Cardiac muscle cell (in vitro differentiated cells and primary cell): ENCODE measurements at regions not wholly inside any gene's neighbourhood (a gene's known extent, or its start where the extent isn't known, plus 50 kb on each side); places are given as distances from the start of the nearest gene placed in this dataset.
A peak's percentile ranks its signal among the peaks of the same experiment; 100 is the strongest.
"Not testable (repeated sequence)": the region's sequence is repeated elsewhere in the genome, so short reads cannot be mapped to it uniquely, and the experiment has no call there.

ENCODE experiments used
- DNase-seq, 2 donors: peaks; one replicate each; pipeline versions ENCODE4 v3.0.0 to v3.0.0-alpha.2; 2010 to 2017; ENCODE audit warnings: low read depth in 1 of 2, low spot score in 1 of 2
- H3K27ac ChIP-seq: fragments of 200-600 bp; sonication (generic); 2 replicates; pipeline ENCODE4 v1.5.1; 2016
- H3K27me3 ChIP-seq: fragments of 200-600 bp; sonication (generic); 2 replicates; pipeline ENCODE4 v1.6.0; 2016; ENCODE audit warnings: control low read depth
- H3K36me3 ChIP-seq: fragments of 200-600 bp; sonication (generic); 2 replicates; pipeline ENCODE4 v1.5.1; 2016; ENCODE audit warnings: control low read depth
- H3K4me1 ChIP-seq: fragments of 200-600 bp; sonication (generic); 2 replicates; pipeline ENCODE4 v1.8.1; 2017; ENCODE audit warnings: low read depth, mild to moderate bottlenecking, mixed run types
- H3K4me3 ChIP-seq: fragments of 200-600 bp; sonication (generic); 2 replicates; pipeline ENCODE4 v1.5.1; 2016; ENCODE audit warnings: mild to moderate bottlenecking
- H3K9me3 ChIP-seq: fragments of 200-600 bp; sonication (generic); 2 replicates; pipeline ENCODE4 v1.5.1; 2017; ENCODE audit warnings: low read depth, mild to moderate bottlenecking, control low read depth
- TF ChIP-seq, protein P1 (sequence below): IDR thresholded peaks from 2 replicates; pipeline ENCODE4 v1.5.1; 2012; ENCODE audit warnings: low read depth, mild to moderate bottlenecking, low read length

- no peak overlapping the region for H3K27ac ChIP-seq
- H3K4me1 ChIP-seq, result no peaks in the 10 kb centered on the region
- peak in 1 of 2 donors; percentile 68 for DNase-seq
- no peaks in the 10 kb centered on the region for H3K36me3 ChIP-seq
- no peak overlapping the region for H3K4me3 ChIP-seq
- no peaks in the 10 kb centered on the region for H3K27me3 ChIP-seq
- TF ChIP-seq, protein P1, sequence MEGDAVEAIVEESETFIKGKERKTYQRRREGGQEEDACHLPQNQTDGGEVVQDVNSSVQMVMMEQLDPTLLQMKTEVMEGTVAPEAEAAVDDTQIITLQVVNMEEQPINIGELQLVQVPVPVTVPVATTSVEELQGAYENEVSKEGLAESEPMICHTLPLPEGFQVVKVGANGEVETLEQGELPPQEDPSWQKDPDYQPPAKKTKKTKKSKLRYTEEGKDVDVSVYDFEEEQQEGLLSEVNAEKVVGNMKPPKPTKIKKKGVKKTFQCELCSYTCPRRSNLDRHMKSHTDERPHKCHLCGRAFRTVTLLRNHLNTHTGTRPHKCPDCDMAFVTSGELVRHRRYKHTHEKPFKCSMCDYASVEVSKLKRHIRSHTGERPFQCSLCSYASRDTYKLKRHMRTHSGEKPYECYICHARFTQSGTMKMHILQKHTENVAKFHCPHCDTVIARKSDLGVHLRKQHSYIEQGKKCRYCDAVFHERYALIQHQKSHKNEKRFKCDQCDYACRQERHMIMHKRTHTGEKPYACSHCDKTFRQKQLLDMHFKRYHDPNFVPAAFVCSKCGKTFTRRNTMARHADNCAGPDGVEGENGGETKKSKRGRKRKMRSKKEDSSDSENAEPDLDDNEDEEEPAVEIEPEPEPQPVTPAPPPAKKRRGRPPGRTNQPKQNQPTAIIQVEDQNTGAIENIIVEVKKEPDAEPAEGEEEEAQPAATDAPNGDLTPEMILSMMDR, result no peak
- no peaks in the 10 kb centered on the region for H3K9me3 ChIP-seq
These were observed 75.0 kb upstream of the GTF3A start for GRCh38 chr13:27349458-27349857.

GRCh38 chr13:27350825-27351224 is 73.6 kb upstream of the GTF3A start:
- H3K27me3 ChIP-seq, H3K4me3 ChIP-seq, H3K9me3 ChIP-seq, H3K27ac ChIP-seq, H3K36me3 ChIP-seq, H3K4me1 ChIP-seq, DNase-seq: not testable (repeated sequence)

- Histone ChIP-seq H3K9me3 (no peaks in the 10 kb centered on the region), H3K36me3 (no peaks in the 10 kb centered on the region), H3K4me3 (no peak overlapping the region), H3K27ac (no peak overlapping the region), H3K27me3 (no peaks in the 10 kb centered on the region), H3K4me1 (peaks cover 6% of the 10 kb centered on the region)
- no peak for DNase-seq
- TF ChIP-seq, protein P1, result no peak
These were observed 71.7 kb upstream of the GTF3A start for GRCh38 chr13:27352698-27353097.

DNA sequence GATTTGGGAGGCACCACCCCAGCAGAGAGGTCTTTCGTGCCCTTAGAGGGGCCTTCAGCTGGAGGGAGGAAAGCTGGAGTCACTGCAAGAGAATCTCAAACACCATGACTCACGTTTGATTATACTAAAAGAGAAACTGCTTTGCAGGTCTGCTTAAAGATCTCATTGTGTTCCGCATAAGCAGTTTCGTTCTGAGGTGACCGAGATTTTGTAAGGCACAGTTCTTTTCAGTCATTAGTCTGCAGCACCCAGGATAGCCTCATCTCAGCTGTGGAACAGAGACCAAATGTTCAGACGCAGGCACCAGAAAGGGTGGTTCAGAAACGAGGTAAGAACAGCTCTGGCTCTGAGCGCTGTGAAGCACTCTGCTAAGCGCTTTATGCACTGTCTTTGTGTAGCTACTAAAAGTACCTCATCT is 71.2 kb upstream of the GTF3A start:
- TF ChIP-seq, protein P1, result no peak
- DNase-seq, result peak in 1 of 2 donors; percentile 37
- peaks cover 6% of the 10 kb centered on the region for H3K4me1 ChIP-seq
- no peaks in the 10 kb centered on the region for H3K27me3 ChIP-seq
- no peaks in the 10 kb centered on the region for H3K9me3 ChIP-seq
- H3K4me3 ChIP-seq, result no peak overlapping the region
- no peak overlapping the region for H3K27ac ChIP-seq
- H3K36me3 ChIP-seq, result no peaks in the 10 kb centered on the region

GRCh38 chr13:27353708-27354107 is 70.7 kb upstream of the GTF3A start:
- TF ChIP-seq, protein P1, result no peak
- Histone ChIP-seq H3K27ac (no peak overlapping the region), H3K9me3 (no peaks in the 10 kb centered on the region), H3K27me3 (no peaks in the 10 kb centered on the region), H3K4me1 (peaks cover 6% of the 10 kb centered on the region), H3K36me3 (no peaks in the 10 kb centered on the region), H3K4me3 (no peak overlapping the region)
- DNase-seq, result no peak

GRCh38 chr13:27354379-27354778 is 70.0 kb upstream of the GTF3A start:
- peak in 1 of 2 donors; percentile 43 for DNase-seq
- Histone ChIP-seq H3K27me3 (no peaks in the 10 kb centered on the region), H3K27ac (no peak overlapping the region)

More at GRCh38 chr13:27354379-27354778, 70.0 kb upstream of the GTF3A start:
- TF ChIP-seq, protein P1, result no peak
- Histone ChIP-seq H3K9me3 (no peaks in the 10 kb centered on the region), H3K4me1 (peaks cover 6% of the 10 kb centered on the region), H3K4me3 (no peak overlapping the region), H3K36me3 (no peaks in the 10 kb centered on the region)
